Ascending aorta (tissue), 2 donors: ENCODE measurements at regions not wholly inside any gene's neighbourhood (a gene's known extent, or its start where the extent isn't known, plus 50 kb on each side); places are given as distances from the start of the nearest gene placed in this dataset.
"Not testable (repeated sequence)": the region's sequence is repeated elsewhere in the genome, so short reads cannot be mapped to it uniquely, and the experiment has no call there.

Experiments used
- DNase-seq, 2 donors: peaks; one replicate each; pipeline ENCODE4 v3.0.0-alpha.2; 2019; ENCODE audit warnings: low spot score in 2 of 2
- H3K27ac ChIP-seq, 2 donors: fragments of 200-600 bp; sonication (generic); one replicate each; pipeline ENCODE4 v1.5.1; 2016 to 2017; ENCODE audit warnings: mild to moderate bottlenecking in 1 of 2
- H3K27me3 ChIP-seq: fragments of 200-600 bp; sonication (generic); one replicate; pipeline ENCODE4 v1.5.1; 2017
- H3K36me3 ChIP-seq, 2 donors: fragments of 200-600 bp; sonication (generic); one replicate each; pipeline ENCODE4 v1.5.1; 2016
- H3K4me1 ChIP-seq, 2 donors: fragments of 200-600 bp; sonication (generic); one replicate each; pipeline ENCODE4 v1.5.1; 2016 to 2017; ENCODE audit warnings: mild to moderate bottlenecking in 1 of 2
- H3K4me3 ChIP-seq, 2 donors: fragments of 200-600 bp; sonication (generic); one replicate each; pipeline ENCODE4 v1.5.1; 2016 to 2017; ENCODE audit warnings: mild to moderate bottlenecking in 1 of 2
- H3K9me3 ChIP-seq, 2 donors: fragments of 200-600 bp; sonication (generic); one replicate each; pipeline ENCODE4 v1.5.1; 2016
- intact Hi-C: fragments of 100-400 bp; cut with DNase I; formaldehyde crosslinking; loops from one replicate; pipeline ENCODE4 v1.15.1; 2023
- TF ChIP-seq, protein P1 (sequence below), 3 experiments: fragments of 200-600 bp in 2 of 3; fragments of 450-650 bp in 1 of 3; sonication (generic) in 2 of 3; IDR thresholded peaks; one replicate each; pipeline ENCODE4 v1.5.1; 2016 to 2019; ENCODE audit warnings: antibody characterized with exemption in 3 of 3, mild to moderate bottlenecking in 1 of 3, moderate library complexity in 1 of 3

- no peak overlapping the region for H3K4me3 ChIP-seq
- H3K4me1 ChIP-seq = no peaks in the 10 kb centered on the region
- no peak overlapping the region for H3K27ac ChIP-seq
- TF ChIP-seq, protein P1, sequence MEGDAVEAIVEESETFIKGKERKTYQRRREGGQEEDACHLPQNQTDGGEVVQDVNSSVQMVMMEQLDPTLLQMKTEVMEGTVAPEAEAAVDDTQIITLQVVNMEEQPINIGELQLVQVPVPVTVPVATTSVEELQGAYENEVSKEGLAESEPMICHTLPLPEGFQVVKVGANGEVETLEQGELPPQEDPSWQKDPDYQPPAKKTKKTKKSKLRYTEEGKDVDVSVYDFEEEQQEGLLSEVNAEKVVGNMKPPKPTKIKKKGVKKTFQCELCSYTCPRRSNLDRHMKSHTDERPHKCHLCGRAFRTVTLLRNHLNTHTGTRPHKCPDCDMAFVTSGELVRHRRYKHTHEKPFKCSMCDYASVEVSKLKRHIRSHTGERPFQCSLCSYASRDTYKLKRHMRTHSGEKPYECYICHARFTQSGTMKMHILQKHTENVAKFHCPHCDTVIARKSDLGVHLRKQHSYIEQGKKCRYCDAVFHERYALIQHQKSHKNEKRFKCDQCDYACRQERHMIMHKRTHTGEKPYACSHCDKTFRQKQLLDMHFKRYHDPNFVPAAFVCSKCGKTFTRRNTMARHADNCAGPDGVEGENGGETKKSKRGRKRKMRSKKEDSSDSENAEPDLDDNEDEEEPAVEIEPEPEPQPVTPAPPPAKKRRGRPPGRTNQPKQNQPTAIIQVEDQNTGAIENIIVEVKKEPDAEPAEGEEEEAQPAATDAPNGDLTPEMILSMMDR (IDR thresholded peaks at IDR 0.05) = no peak
- H3K36me3 ChIP-seq = no peaks in the 10 kb centered on the region
- no peak for DNase-seq
- H3K9me3 ChIP-seq = no peaks in the 10 kb centered on the region
- intact Hi-C loops = no loop called here
- no peaks in the 10 kb centered on the region for H3K27me3 ChIP-seq
Measured at GRCh38 chr7:12494687-12495024, 75.9 kb upstream of the SCIN start.

DNA sequence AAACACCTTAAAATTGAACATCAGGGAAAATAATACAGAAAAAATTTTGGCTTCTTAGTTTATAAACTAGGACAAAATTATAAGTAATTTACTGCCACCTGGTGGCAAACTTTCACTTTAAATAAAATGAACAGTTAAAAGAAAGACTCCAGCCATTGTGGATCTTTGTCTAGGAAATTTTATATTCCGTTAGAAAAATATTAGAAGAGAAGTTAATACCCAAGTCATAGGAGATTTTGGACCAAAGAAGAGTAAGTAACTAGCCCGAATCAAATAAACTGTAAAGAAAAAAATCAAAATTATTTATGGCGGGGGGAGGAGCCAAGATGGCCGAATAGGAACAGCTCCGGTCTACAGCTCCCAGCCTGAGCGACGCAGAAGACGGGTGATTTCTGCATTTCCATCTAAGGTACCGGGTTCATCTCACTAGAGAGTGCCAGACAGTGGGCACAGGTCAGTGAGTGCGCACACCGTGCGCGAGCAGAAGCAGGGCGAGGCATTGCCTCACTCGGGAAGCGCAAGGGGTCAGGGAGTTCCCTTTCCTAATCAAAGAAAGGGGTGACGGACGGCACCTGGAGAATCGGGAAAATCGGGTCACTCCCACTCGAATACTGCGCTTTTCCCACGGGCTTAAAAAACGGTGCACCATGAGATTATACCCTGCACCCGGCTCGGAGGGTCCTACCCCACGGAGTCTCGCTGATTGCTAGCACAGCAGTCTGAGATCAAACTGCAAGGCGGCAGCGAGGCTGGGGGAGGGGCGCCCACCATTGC lies 73.4 kb upstream of the SCIN start:
- H3K36me3 ChIP-seq, H3K4me3 ChIP-seq, H3K27ac ChIP-seq, H3K27me3 ChIP-seq, intact Hi-C loops, H3K9me3 ChIP-seq, H3K4me1 ChIP-seq, DNase-seq: not testable (repeated sequence)
- TF ChIP-seq, protein P1 (IDR thresholded peaks at IDR 0.05) = peak in 2 of 3 experiments; percentile 5 to 21

- Histone ChIP-seq H3K27ac (no peak overlapping the region), H3K36me3 (no peaks in the 10 kb centered on the region), H3K4me1 (no peaks in the 10 kb centered on the region), H3K9me3 (no peaks in the 10 kb centered on the region), H3K27me3 (no peaks in the 10 kb centered on the region), H3K4me3 (no peak overlapping the region)
- TF ChIP-seq, protein P1 (IDR thresholded peaks at IDR 0.05) = no peak
- intact Hi-C loops = no loop called here
- DNase-seq = no peak
Measured at GRCh38 chr7:12504149-12504548, 66.4 kb upstream of the SCIN start.

DNA sequence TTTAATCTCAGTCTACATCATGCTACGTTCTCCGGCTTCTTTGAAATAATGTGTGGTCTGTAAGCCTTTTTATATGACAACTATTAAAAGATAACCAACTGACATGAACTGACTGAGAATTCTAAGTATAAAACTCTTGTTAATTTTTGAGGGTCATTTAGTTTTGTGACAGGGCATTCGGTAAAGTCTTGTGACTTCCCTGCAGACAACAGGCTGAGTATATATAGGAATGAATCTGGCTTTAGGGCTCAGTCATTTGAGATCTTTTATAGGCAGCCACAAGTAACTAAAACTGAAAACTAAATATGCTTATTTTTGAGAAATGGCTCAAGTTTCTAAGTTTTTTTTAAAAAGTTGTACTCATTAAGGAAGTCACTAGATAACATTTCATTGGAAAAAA lies 62.5 kb upstream of the SCIN start:
- H3K9me3 ChIP-seq = no peaks in the 10 kb centered on the region
- no peak overlapping the region for H3K4me3 ChIP-seq
- intact Hi-C loops = no loop called here
- no peaks in the 10 kb centered on the region for H3K36me3 ChIP-seq
- no peak overlapping the region for H3K27ac ChIP-seq
- H3K27me3 ChIP-seq = no peaks in the 10 kb centered on the region
- no peaks in the 10 kb centered on the region for H3K4me1 ChIP-seq
- TF ChIP-seq, protein P1 (IDR thresholded peaks at IDR 0.05) = no peak
- DNase-seq = no peak

GRCh38 chr7:12508554-12508953 lies 62.0 kb upstream of the SCIN start:
- no peaks in the 10 kb centered on the region for H3K27me3 ChIP-seq
- no peak for DNase-seq
- H3K4me3 ChIP-seq = no peak overlapping the region
- H3K9me3 ChIP-seq = no peaks in the 10 kb centered on the region
- H3K4me1 ChIP-seq = no peaks in the 10 kb centered on the region
- intact Hi-C loops = no loop called here
- no peaks in the 10 kb centered on the region for H3K36me3 ChIP-seq
- no peak overlapping the region for H3K27ac ChIP-seq
- TF ChIP-seq, protein P1 (IDR thresholded peaks at IDR 0.05) = no peak

GRCh38 chr7:12517451-12517850 lies 53.1 kb upstream of the SCIN start:
- TF ChIP-seq, protein P1 (IDR thresholded peaks at IDR 0.05) = no peak
- DNase-seq = no peak
- Histone ChIP-seq H3K9me3 (peaks cover 0 to 6% of the 10 kb centered on the region in 2 donors), H3K27me3 (no peaks in the 10 kb centered on the region), H3K36me3 (no peaks in the 10 kb centered on the region), H3K4me3 (no peak overlapping the region), H3K4me1 (no peaks in the 10 kb centered on the region), H3K27ac (no peak overlapping the region)
- intact Hi-C loops = no loop called here
